Ishikawa (cell line): ENCODE measurements at regions not wholly inside any gene's neighbourhood (a gene's known extent, or its start where the extent isn't known, plus 50 kb on each side); places are given as distances from the start of the nearest gene placed in this dataset.

Experiments
- CREB1 ChIP-seq: IDR thresholded peaks from 2 replicates; pipeline ENCODE4 v1.6.1; 2012; ENCODE audit warnings: low read depth
- EP300 ChIP-seq: IDR thresholded peaks from 2 replicates; pipeline ENCODE4 v1.6.1; 2012; ENCODE audit warnings: borderline replicate concordance
- FOXM1 ChIP-seq: IDR thresholded peaks from 2 replicates; pipeline ENCODE4 v1.6.1; 2012; ENCODE audit warnings: low read depth, borderline replicate concordance
- TAF1 ChIP-seq: IDR thresholded peaks from 2 replicates; pipeline ENCODE4 v1.6.1; 2012; ENCODE audit warnings: low read depth, mild to moderate bottlenecking
- TCF12 ChIP-seq: IDR thresholded peaks from 2 replicates; pipeline ENCODE4 v1.6.1; 2012; ENCODE audit warnings: low read depth
- TEAD4 ChIP-seq: IDR thresholded peaks from 2 replicates; pipeline ENCODE4 v1.6.1; 2012

GRCh38 chr13:111875915-111876314, 191.0 kb upstream of the SOX1 start:
- TF ChIP-seq TAF1 (no peak), FOXM1 (no peak), TEAD4 (no peak), EP300 (no peak), TCF12 (no peak), CREB1 (no peak)
